T-helper 1 cell treated with Interleukin-12 subunit alpha and Interleukin-12 subunit beta and Interleukin-4 antibody, amounts not matched to agents 30 μg/mL and 1 μg/mL, for 36 hours (primary cell): ENCODE measurements at regions not wholly inside any gene's neighbourhood (a gene's known extent, or its start where the extent isn't known, plus 50 kb on each side); places are given as distances from the start of the nearest gene placed in this dataset.

Experiments
- H3K27ac Mint-ChIP-seq: one replicate; pipeline ENCODE4 v1.8.0; 2021; ENCODE audit warnings: mild to moderate bottlenecking, mixed read lengths
- H3K27me3 Mint-ChIP-seq: one replicate; pipeline ENCODE4 v1.8.0; 2021; ENCODE audit warnings: low read depth, mixed read lengths
- H3K36me3 Mint-ChIP-seq: one replicate; pipeline ENCODE4 v1.8.0; 2021; ENCODE audit warnings: low read depth, mixed read lengths
- H3K4me1 Mint-ChIP-seq: one replicate; pipeline ENCODE4 v1.8.0; 2021; ENCODE audit warnings: low read depth, mixed read lengths
- H3K4me3 Mint-ChIP-seq: one replicate; pipeline ENCODE4 v1.8.0; 2021; ENCODE audit warnings: mild to moderate bottlenecking, moderate library complexity, mixed read lengths
- H3K9me3 Mint-ChIP-seq: one replicate; pipeline ENCODE4 v1.8.0; 2021; ENCODE audit warnings: mixed read lengths

GRCh38 chr7:12970626-12971025 lies 283.2 kb downstream of the ARL4A start:
- Mint-ChIP-seq H3K9me3 (no peaks in the 10 kb centered on the region), H3K4me1 (no peaks in the 10 kb centered on the region), H3K27me3 (no peaks in the 10 kb centered on the region), H3K27ac (no peak overlapping the region), H3K4me3 (no peak overlapping the region), H3K36me3 (no peaks in the 10 kb centered on the region)

DNA sequence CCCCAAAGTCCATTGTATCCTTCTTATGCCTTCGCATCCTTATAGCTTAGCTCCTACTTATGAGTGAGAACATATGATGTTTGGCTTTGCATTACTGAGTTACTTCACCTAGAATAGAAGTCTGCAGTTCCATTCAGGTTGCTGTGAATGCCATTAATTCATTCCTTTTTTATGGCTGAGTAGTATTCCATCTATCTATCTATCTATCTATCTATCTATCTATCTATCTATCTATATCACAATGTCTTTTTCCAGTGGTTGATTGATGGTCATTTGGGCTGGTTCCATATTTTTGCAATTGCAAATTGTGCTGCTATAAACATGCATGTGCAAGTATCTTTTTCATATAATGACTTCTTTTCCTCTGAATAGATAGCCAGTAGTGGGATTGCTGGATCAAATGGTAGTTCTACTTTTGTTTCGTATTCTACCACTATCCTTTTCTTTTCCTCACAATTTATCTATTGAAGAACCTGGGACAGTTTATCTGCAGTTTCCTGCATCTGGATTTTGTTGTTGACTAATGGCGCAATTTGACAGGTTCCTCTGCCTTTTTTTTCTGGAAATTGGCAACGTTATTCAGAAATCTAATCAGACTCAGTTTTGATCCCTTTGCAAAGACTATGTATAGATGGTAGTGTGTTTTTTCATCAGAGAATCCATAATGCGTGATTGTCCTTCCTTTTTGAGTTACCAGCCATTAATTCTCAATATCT lies 287.2 kb downstream of the ARL4A start:
- Mint-ChIP-seq H3K27me3 (peaks cover 3% of the 10 kb centered on the region), H3K36me3 (no peaks in the 10 kb centered on the region), H3K4me1 (no peaks in the 10 kb centered on the region), H3K4me3 (no peak overlapping the region), H3K27ac (no peak overlapping the region), H3K9me3 (no peaks in the 10 kb centered on the region)

DNA sequence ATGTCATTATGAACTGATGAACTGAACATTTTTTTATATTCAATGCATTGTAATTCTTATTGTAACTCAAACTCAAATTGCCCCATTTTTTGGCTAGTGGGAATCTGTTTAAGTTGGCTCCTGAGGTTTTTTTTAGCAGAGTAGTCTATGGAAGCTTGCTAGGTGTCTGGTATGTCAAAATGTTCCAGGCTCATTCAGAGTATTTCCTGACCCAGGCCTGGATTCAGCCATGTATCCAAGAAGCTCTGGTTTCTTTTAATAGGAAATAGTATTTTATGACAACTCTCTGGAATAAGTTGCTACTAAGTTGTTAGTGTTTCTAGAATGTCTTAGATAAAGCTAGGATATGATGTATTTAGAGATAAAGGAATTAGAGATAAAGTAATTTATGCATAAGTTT lies 288.0 kb downstream of the ARL4A start:
- no peak overlapping the region for H3K4me3 Mint-ChIP-seq
- no peaks in the 10 kb centered on the region for H3K9me3 Mint-ChIP-seq
- peaks cover 3% of the 10 kb centered on the region for H3K27me3 Mint-ChIP-seq
- H3K36me3 Mint-ChIP-seq: no peaks in the 10 kb centered on the region
- H3K27ac Mint-ChIP-seq: no peak overlapping the region
- no peaks in the 10 kb centered on the region for H3K4me1 Mint-ChIP-seq

GRCh38 chr7:12979181-12979580 lies 291.7 kb downstream of the ARL4A start:
- Mint-ChIP-seq H3K4me3 (no peak overlapping the region), H3K9me3 (no peaks in the 10 kb centered on the region), H3K36me3 (no peaks in the 10 kb centered on the region), H3K27ac (no peak overlapping the region), H3K27me3 (peaks cover 3% of the 10 kb centered on the region), H3K4me1 (no peaks in the 10 kb centered on the region)

DNA sequence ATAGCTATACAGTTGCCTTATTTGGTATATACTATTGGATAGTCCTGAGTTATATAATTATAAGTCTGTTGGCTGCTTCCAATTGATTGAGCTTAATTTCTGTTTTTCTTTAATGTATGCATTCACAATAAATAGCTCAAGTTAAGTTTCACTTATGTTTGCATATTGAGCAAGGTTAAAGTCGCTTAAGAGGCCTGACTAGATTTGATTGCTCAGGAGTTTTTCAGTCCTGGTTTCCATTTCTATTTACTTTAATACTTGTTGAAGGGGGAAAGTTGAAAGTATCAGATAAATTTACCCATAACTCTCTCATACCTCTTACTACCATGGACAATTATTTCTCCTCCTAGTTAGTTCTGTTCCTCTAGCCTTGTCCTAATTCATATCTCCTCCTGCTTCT lies 294.7 kb downstream of the ARL4A start:
- Mint-ChIP-seq H3K36me3 (no peaks in the 10 kb centered on the region), H3K9me3 (no peaks in the 10 kb centered on the region), H3K4me3 (no peak overlapping the region), H3K27me3 (peaks cover 3% of the 10 kb centered on the region), H3K27ac (no peak overlapping the region), H3K4me1 (no peaks in the 10 kb centered on the region)

GRCh38 chr7:12984117-12984516 lies 296.7 kb downstream of the ARL4A start:
- Mint-ChIP-seq H3K4me3 (no peak overlapping the region), H3K36me3 (no peaks in the 10 kb centered on the region), H3K27ac (no peak overlapping the region), H3K9me3 (no peaks in the 10 kb centered on the region), H3K27me3 (peaks cover 2% of the 10 kb centered on the region), H3K4me1 (no peaks in the 10 kb centered on the region)

DNA sequence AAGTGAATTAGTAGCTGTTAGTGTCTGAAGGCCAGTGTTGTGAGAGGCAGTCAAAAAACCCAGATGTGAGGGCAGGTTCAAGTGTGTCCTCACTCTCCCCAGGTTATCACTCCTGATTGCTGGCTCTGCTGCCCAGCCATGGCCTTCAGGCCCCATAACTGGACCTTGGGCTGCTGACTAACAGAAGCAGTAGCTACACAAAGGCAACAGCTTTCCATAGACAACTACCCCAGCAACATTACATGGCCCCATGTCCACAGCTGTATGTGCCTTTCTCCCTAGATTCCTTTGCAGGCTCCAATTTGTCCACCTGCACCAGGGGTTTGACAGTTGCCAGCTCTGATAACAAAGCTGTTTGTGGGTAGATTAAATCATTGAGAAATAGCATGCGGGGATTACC lies 297.8 kb downstream of the ARL4A start:
- Mint-ChIP-seq H3K4me1 (no peaks in the 10 kb centered on the region), H3K27me3 (no peaks in the 10 kb centered on the region), H3K36me3 (no peaks in the 10 kb centered on the region), H3K27ac (no peak overlapping the region), H3K9me3 (no peaks in the 10 kb centered on the region), H3K4me3 (no peak overlapping the region)

GRCh38 chr7:12985752-12986151 lies 298.3 kb downstream of the ARL4A start:
- Mint-ChIP-seq H3K27me3 (no peaks in the 10 kb centered on the region), H3K27ac (no peak overlapping the region), H3K36me3 (no peaks in the 10 kb centered on the region), H3K4me3 (no peak overlapping the region), H3K9me3 (no peaks in the 10 kb centered on the region), H3K4me1 (no peaks in the 10 kb centered on the region)

GRCh38 chr7:12987238-12987637 lies 299.8 kb downstream of the ARL4A start:
- Mint-ChIP-seq H3K4me3 (no peak overlapping the region), H3K9me3 (no peaks in the 10 kb centered on the region), H3K27ac (no peak overlapping the region), H3K4me1 (no peaks in the 10 kb centered on the region), H3K27me3 (no peaks in the 10 kb centered on the region), H3K36me3 (no peaks in the 10 kb centered on the region)

- H3K4me3 Mint-ChIP-seq: no peak overlapping the region
- no peak overlapping the region for H3K27ac Mint-ChIP-seq
- no peaks in the 10 kb centered on the region for H3K27me3 Mint-ChIP-seq
- no peaks in the 10 kb centered on the region for H3K36me3 Mint-ChIP-seq
- no peaks in the 10 kb centered on the region for H3K4me1 Mint-ChIP-seq
- no peaks in the 10 kb centered on the region for H3K9me3 Mint-ChIP-seq
Observed at GRCh38 chr7:12990440-12990839, 303.0 kb downstream of the ARL4A start.

DNA sequence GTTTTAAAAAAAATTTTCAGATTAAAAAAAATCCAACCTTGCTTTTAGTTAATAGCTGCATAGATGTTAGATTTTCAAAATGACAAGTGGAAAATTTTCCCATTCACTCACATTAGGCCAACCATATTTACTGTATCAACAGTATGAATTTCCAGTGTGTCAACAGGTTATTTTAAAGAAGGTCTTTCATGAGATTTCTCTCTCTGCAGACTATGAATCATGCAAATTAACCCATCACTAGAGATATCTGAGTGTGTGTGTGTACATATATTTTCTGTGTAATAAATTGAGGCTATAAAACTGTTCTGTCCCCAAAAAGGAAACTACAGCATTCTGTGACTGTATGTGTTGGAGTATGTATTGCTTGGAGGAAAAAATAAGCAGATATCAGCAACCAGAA lies 305.6 kb downstream of the ARL4A start:
- H3K4me3 Mint-ChIP-seq: no peak overlapping the region
- no peaks in the 10 kb centered on the region for H3K4me1 Mint-ChIP-seq
- no peaks in the 10 kb centered on the region for H3K27me3 Mint-ChIP-seq
- no peaks in the 10 kb centered on the region for H3K36me3 Mint-ChIP-seq
- no peaks in the 10 kb centered on the region for H3K9me3 Mint-ChIP-seq
- H3K27ac Mint-ChIP-seq: no peak overlapping the region

DNA sequence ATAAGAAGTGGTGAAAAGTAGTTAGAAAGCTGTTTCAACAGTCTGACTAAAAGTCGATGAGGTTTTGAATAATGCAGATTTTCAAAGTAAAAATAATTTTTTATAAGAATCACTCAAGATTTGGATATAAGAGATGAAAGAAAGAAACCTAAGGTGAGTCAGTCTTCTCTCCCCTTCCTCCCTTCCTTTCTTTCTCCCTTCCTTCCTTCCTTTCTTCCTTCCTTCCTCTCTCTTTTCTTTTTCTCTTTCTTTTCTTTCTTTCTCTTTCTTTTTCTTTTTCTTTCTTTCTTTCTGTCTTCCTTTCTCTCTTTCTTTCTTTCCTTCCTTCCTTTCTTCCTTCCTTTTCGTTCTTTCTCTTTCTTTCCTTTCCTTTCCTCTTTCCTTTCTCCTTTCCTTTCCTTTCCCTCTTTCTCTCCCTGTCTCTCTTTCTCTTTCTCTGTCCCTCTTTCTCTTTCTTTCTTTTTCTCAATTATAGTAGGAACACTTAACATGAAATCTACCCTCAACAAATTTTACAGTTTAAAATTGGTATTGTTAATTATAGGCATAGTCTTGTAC lies 308.6 kb downstream of the ARL4A start:
- Mint-ChIP-seq H3K9me3 (peaks cover 7% of the 10 kb centered on the region), H3K4me3 (no peak overlapping the region), H3K36me3 (no peaks in the 10 kb centered on the region), H3K27me3 (no peaks in the 10 kb centered on the region), H3K27ac (no peak overlapping the region), H3K4me1 (no peaks in the 10 kb centered on the region)

GRCh38 chr7:13007331-13007730 lies 319.9 kb downstream of the ARL4A start:
- H3K9me3 Mint-ChIP-seq: peaks cover 6% of the 10 kb centered on the region
- H3K4me1 Mint-ChIP-seq: no peaks in the 10 kb centered on the region
- H3K27me3 Mint-ChIP-seq: no peaks in the 10 kb centered on the region
- H3K36me3 Mint-ChIP-seq: no peaks in the 10 kb centered on the region
- H3K27ac Mint-ChIP-seq: no peak overlapping the region
- no peak overlapping the region for H3K4me3 Mint-ChIP-seq

DNA sequence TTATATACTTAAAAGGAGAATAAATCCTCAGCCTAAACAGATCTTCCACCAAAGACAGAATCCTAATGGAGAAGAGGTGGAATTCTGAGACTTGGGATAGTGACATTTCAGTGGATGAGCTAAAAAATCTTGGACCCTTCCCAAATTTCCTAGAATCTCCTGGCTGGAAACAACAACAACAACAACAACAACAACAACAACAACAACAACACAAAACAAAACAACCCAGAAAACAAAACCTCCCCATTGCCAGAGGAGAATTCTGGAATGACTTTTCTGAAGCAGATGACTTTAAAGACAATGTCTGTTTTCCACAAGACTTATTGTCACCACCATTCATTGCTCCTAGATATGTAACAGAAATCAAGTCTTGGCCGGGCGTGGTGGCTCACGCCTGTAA lies 322.1 kb downstream of the ARL4A start:
- Mint-ChIP-seq H3K27ac (no peak overlapping the region), H3K4me3 (no peak overlapping the region), H3K36me3 (no peaks in the 10 kb centered on the region), H3K9me3 (no peaks in the 10 kb centered on the region), H3K27me3 (no peaks in the 10 kb centered on the region), H3K4me1 (no peaks in the 10 kb centered on the region)

GRCh38 chr7:13014011-13014410 lies 326.6 kb downstream of the ARL4A start:
- no peaks in the 10 kb centered on the region for H3K9me3 Mint-ChIP-seq
- H3K27me3 Mint-ChIP-seq: no peaks in the 10 kb centered on the region
- H3K36me3 Mint-ChIP-seq: no peaks in the 10 kb centered on the region
- no peak overlapping the region for H3K4me3 Mint-ChIP-seq
- no peak overlapping the region for H3K27ac Mint-ChIP-seq
- H3K4me1 Mint-ChIP-seq: no peaks in the 10 kb centered on the region
